H1 (cell line): ENCODE measurements at regions not wholly inside any gene's neighbourhood (a gene's known extent, or its start where the extent isn't known, plus 50 kb on each side); places are given as distances from the start of the nearest gene placed in this dataset.

Experiments used
- CTCF ChIA-PET: fragments of 300-600 bp; sonication (Branson Sonifier 250); formaldehyde crosslinking; loops from one replicate; lab custom pipeline; 2021; ENCODE audit not compliant: partially characterized antibody; lab: Charles Lee
- POLR2A ChIA-PET: fragments of 300-600 bp; sonication (Branson Sonifier 250); formaldehyde crosslinking; loops from one replicate; lab custom pipeline; 2021; ENCODE audit warnings: inconsistent platforms; ENCODE audit not compliant: partially characterized antibody; lab: Charles Lee
- DNase-seq, 2 experiments: peaks; one replicate each; pipeline versions ENCODE4 v3.0.0 to v3.0.0-alpha.2; 2010 to 2022; ENCODE audit warnings: low spot score in 2 of 2, low read depth in 1 of 2, mixed read lengths in 1 of 2
- FAIRE-seq: peaks from 2 replicates; lab custom pipeline; 2011; peaks lifted over from hg19 to GRCh38; lab: Jason Lieb, UNC
- H2AFZ ChIP-seq: 2 replicates; pipeline ENCODE4 v1.8.1; 2012; ENCODE audit warnings: low read length, inconsistent platforms
- H2AK5ac ChIP-seq: 2 replicates; pipeline ENCODE4 v1.6.1; 2013; ENCODE audit warnings: low read depth, low read length
- H2BK120ac ChIP-seq: replicated peaks from 2 replicates; pipeline ENCODE3; 2013; ENCODE audit warnings: low read depth, low read length, inconsistent platforms
- H2BK12ac ChIP-seq: 2 replicates; pipeline ENCODE4 v1.6.1; 2013; ENCODE audit warnings: low read depth, low read length
- H2BK15ac ChIP-seq: 2 replicates; pipeline ENCODE4 v1.6.1; 2013; ENCODE audit warnings: low read length
- H2BK20ac ChIP-seq: 2 replicates; pipeline ENCODE4 v1.6.1; 2013; ENCODE audit warnings: low read length
- H2BK5ac ChIP-seq: 2 replicates; pipeline ENCODE4 v1.6.1; 2013; ENCODE audit warnings: low read depth, low read length
- H3K14ac ChIP-seq: 2 replicates; pipeline ENCODE4 v1.6.1; 2013; ENCODE audit warnings: inconsistent platforms; ENCODE audit not compliant: insufficient read length
- H3K18ac ChIP-seq: 2 replicates; pipeline ENCODE4 v1.6.1; 2013; ENCODE audit warnings: low read length; ENCODE audit errors: extremely low read depth
- H3K23ac ChIP-seq: 2 replicates; pipeline ENCODE4 v1.6.1; 2013; ENCODE audit warnings: inconsistent platforms; ENCODE audit not compliant: insufficient read length
- H3K23me2 ChIP-seq: 2 replicates; pipeline ENCODE4 v1.6.1; 2013; ENCODE audit warnings: low read depth, low read length
- H3K27ac ChIP-seq: 2 replicates; pipeline ENCODE4 v1.6.1; 2011; ENCODE audit warnings: low read depth, low read length, inconsistent platforms
- H3K27me3 ChIP-seq, 4 experiments: replicated peaks in 1 of 4; 1 replicate in 1 of 4; 2 replicates in 3 of 4; pipeline versions ENCODE4 v1.6.1 to v1.8.1; 2011 to 2013; ENCODE audit warnings: low read length in 3 of 4, mild to moderate bottlenecking in 3 of 4, inconsistent platforms in 2 of 4, mixed read lengths in 2 of 4, moderate library complexity in 1 of 4; ENCODE audit not compliant: control insufficient read depth in 3 of 4, insufficient read depth in 3 of 4; ENCODE audit errors: extremely low read depth in 1 of 4
- H3K36me3 ChIP-seq, 4 experiments: 2 replicates each; pipeline versions ENCODE4 v1.6.1 to v1.8.1; 2011 to 2013; ENCODE audit warnings: mild to moderate bottlenecking in 4 of 4, low read length in 3 of 4, moderate library complexity in 2 of 4, control low read depth in 1 of 4, inconsistent platforms in 1 of 4; ENCODE audit not compliant: insufficient read depth in 4 of 4, control insufficient read depth in 2 of 4
- H3K4ac ChIP-seq: replicated peaks from 2 replicates; pipeline ENCODE3; 2013; ENCODE audit warnings: low read length, low read depth, mixed read lengths, inconsistent platforms; ENCODE audit not compliant: insufficient read length
- H3K4me1 ChIP-seq, 4 experiments: replicated peaks in 1 of 4; 1 replicate in 1 of 4; 2 replicates in 3 of 4; pipeline versions ENCODE4 v1.6.1 to v1.8.1; 2011 to 2013; ENCODE audit warnings: low read length in 3 of 4, inconsistent platforms in 2 of 4, mixed read lengths in 1 of 4; ENCODE audit not compliant: insufficient read depth in 4 of 4, control insufficient read depth in 3 of 4
- H3K4me2 ChIP-seq, 2 experiments: 2 replicates each; pipeline versions ENCODE4 v1.6.1 to v1.8.1; 2011 to 2013; ENCODE audit warnings: low read depth in 2 of 2, low read length in 2 of 2, control low read depth in 1 of 2, inconsistent platforms in 1 of 2, mild to moderate bottlenecking in 1 of 2; ENCODE audit not compliant: insufficient read depth in 1 of 2
- H3K4me3 ChIP-seq, 4 experiments: fragments of 200-600, 300-600 bp in 1 of 4; sonication (generic), shearing (Covaris generic), sonication (Bioruptor Twin) in 1 of 4; 2 replicates each; pipeline versions ENCODE4 v1.5.1 to v1.8.1; 2011 to 2016; ENCODE audit warnings: low read length in 4 of 4, low read depth in 3 of 4, control low read depth in 2 of 4, inconsistent platforms in 2 of 4, mild to moderate bottlenecking in 2 of 4, mixed read lengths in 1 of 4, moderate library complexity in 1 of 4; ENCODE audit not compliant: insufficient read depth in 2 of 4; ENCODE audit errors: extremely low read depth in 1 of 4
- H3K56ac ChIP-seq: replicated peaks from 2 replicates; pipeline ENCODE3; 2013; ENCODE audit warnings: low read depth, mild to moderate bottlenecking, mixed read lengths, low read length, inconsistent platforms; ENCODE audit not compliant: insufficient read length
- H3K79me1 ChIP-seq: 2 replicates; pipeline ENCODE4 v1.6.1; 2013; ENCODE audit warnings: low read depth, low read length, control low read depth
- H3K79me2 ChIP-seq, 2 experiments: 2 replicates each; pipeline versions ENCODE4 v1.6.1 to v1.8.1; 2012 to 2013; ENCODE audit warnings: low read length in 2 of 2, mild to moderate bottlenecking in 2 of 2, inconsistent platforms in 1 of 2; ENCODE audit not compliant: insufficient read depth in 2 of 2, control insufficient read depth in 1 of 2
- H3K9ac ChIP-seq, 4 experiments: replicated peaks in 1 of 4; 1 replicate in 1 of 4; 2 replicates in 3 of 4; pipeline versions ENCODE4 v1.6.1 to v1.8.1; 2011 to 2013; ENCODE audit warnings: low read depth in 3 of 4, low read length in 3 of 4, control low read depth in 2 of 4, mild to moderate bottlenecking in 2 of 4, moderate library complexity in 2 of 4, inconsistent platforms in 1 of 4; ENCODE audit errors: extremely low read depth in 1 of 4
- H3K9me3 ChIP-seq, 2 experiments: 2 replicates each; pipeline versions ENCODE4 v1.6.1 to v1.8.1; 2012 to 2013; ENCODE audit warnings: mild to moderate bottlenecking in 2 of 2, moderate library complexity in 2 of 2, control low read depth in 1 of 2, inconsistent platforms in 1 of 2, low read depth in 1 of 2, low read length in 1 of 2, mixed read lengths in 1 of 2; ENCODE audit not compliant: insufficient read depth in 2 of 2
- H4K20me1 ChIP-seq, 2 experiments: replicated peaks in 1 of 2; 2 replicates each; pipeline versions ENCODE3 to v1.8.1; 2011 to 2013; ENCODE audit warnings: inconsistent platforms in 2 of 2, low read length in 2 of 2, mild to moderate bottlenecking in 1 of 2; ENCODE audit not compliant: insufficient read depth in 2 of 2, control insufficient read depth in 1 of 2
- H4K5ac ChIP-seq: 2 replicates; pipeline ENCODE4 v1.6.1; 2013; ENCODE audit warnings: low read length, low read depth, mixed read lengths, inconsistent platforms; ENCODE audit not compliant: insufficient read length
- H4K8ac ChIP-seq: 2 replicates; pipeline ENCODE4 v1.8.0; 2013; ENCODE audit warnings: mild to moderate bottlenecking, moderate library complexity, low read length, inconsistent platforms; ENCODE audit not compliant: insufficient read depth; ENCODE audit errors: extremely low read depth
- H4K91ac ChIP-seq: replicated peaks from 2 replicates; pipeline ENCODE3; 2013; ENCODE audit warnings: low read length, mixed read lengths, inconsistent platforms; ENCODE audit not compliant: insufficient read length
- CEBPB ChIP-seq: IDR thresholded peaks from 2 replicates; pipeline ENCODE4 v1.6.1; 2012; ENCODE audit warnings: low read depth, low read length
- CREB1 ChIP-seq: IDR thresholded peaks from 2 replicates; pipeline ENCODE4 v1.6.1; 2012; ENCODE audit warnings: inconsistent platforms
- CTBP2 ChIP-seq: IDR thresholded peaks from 2 replicates; pipeline ENCODE4 v1.7.0; 2011; ENCODE audit warnings: borderline replicate concordance, mild to moderate bottlenecking, moderate library complexity, mixed read lengths, low read length; ENCODE audit not compliant: insufficient read depth, insufficient read length
- GABPA ChIP-seq: IDR thresholded peaks from 2 replicates; pipeline ENCODE4 v1.6.1; 2011; ENCODE audit warnings: mild to moderate bottlenecking, low read length, moderate library complexity, borderline replicate concordance; ENCODE audit not compliant: insufficient read depth
- JUND ChIP-seq: IDR thresholded peaks from 2 replicates; pipeline ENCODE4 v1.6.1; 2011; ENCODE audit warnings: mild to moderate bottlenecking, improper control_type of control experiment, low read length
- SAP30 ChIP-seq: fragments of 300-600 bp; sonication (generic); IDR thresholded peaks from 2 replicates; pipeline ENCODE4 v1.7.1; 2012; ENCODE audit warnings: low read length, moderate library complexity, mild to moderate bottlenecking, inconsistent platforms; ENCODE audit not compliant: insufficient read depth, insufficient replicate concordance
- SIN3A ChIP-seq, 2 experiments: IDR thresholded peaks in 1 of 2; conservative IDR thresholded peaks in 1 of 2; 2 replicates each; pipeline ENCODE4 v1.6.1; 2011 to 2012; ENCODE audit warnings: low read length in 2 of 2, improper control_type of control experiment in 1 of 2, low read depth in 1 of 2, mild to moderate bottlenecking in 1 of 2
- whole genome bisulfite sequencing, 2 experiments: shearing (Covaris generic) in 1 of 2; methylation state at CpG; one replicate each; pipeline versions ENCODE4 v1.1.6 to v1.1.7; 2013 to 2015; ENCODE audit warnings: low lambda C conversion rate in 2 of 2, mixed read lengths in 2 of 2, inconsistent platforms in 1 of 2, low coverage in 1 of 2, missing lambda C conversion rate in 1 of 2; ENCODE audit not compliant: insufficient replicate concordance in 2 of 2, insufficient coverage in 1 of 2, insufficient read length in 1 of 2; ENCODE audit errors: extremely low coverage in 1 of 2, missing lambda C conversion rate in 1 of 2; 5-methylcytosine and 5-hydroxymethylcytosine counted together

DNA sequence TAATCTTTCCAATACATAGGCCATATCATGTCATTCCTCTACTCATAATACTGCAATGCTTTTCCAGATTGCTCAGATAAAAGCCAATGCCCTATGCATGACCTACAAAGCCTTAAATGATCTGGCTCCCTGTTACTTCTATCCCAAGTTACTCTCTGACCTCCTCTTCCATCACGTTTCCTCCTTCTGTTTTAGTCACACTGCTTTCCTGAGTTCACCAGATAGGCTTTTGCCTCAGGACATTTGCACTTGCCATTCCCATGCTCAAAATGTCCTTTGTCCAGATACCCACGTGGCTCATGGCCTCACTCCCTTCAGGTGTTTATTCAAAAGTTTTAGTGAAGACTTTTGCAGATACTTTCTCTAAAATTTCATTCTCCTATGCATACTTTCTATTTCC, 138.7 kb upstream of the PRICKLE1 start:
- Histone ChIP-seq H2AFZ (no peak overlapping the region), H2BK12ac (no peak overlapping the region), H3K18ac (no peak overlapping the region), H2BK20ac (no peak overlapping the region), H2BK15ac (no peak overlapping the region), H3K9ac (no peak overlapping the region), H3K23me2 (no peaks in the 10 kb centered on the region), H4K91ac (no peak overlapping the region), H3K4me3 (no peak overlapping the region), H3K27ac (no peak overlapping the region), H3K79me2 (no peaks in the 10 kb centered on the region), H3K56ac (no peak overlapping the region), H3K27me3 (peaks cover 0 to under 1% (median 0%) of the 10 kb centered on the region in 4 experiments; a peak in 1 of 7 replicates), H4K5ac (no peak overlapping the region), H3K36me3 (peaks cover 0 to 5% (median 0%) of the 10 kb centered on the region in 4 experiments; a peak in 1 of 8 replicates), H4K8ac (no peak overlapping the region), H3K79me1 (no peaks in the 10 kb centered on the region), H2BK120ac (no peak overlapping the region), H4K20me1 (no peaks in the 10 kb centered on the region), H3K23ac (no peak overlapping the region), H3K4ac (no peak overlapping the region), H3K14ac (no peak overlapping the region), H3K4me2 (no peak overlapping the region), H2BK5ac (no peak overlapping the region), H2AK5ac (no peak overlapping the region), H3K4me1 (no peaks in the 10 kb centered on the region), H3K9me3 (peaks cover 19 to 21% of the 10 kb centered on the region in 2 experiments)
- DNase-seq, result no peak
- TF ChIP-seq SAP30, result no peak
- no peak for TF ChIP-seq CREB1
- TF ChIP-seq CTBP2, result no peak
- TF ChIP-seq SIN3A (conservative IDR thresholded peaks at IDR 0.05 in 1 of 2, IDR thresholded peaks at IDR 0.05 in 1 of 2; ENCODE audit: low read depth in 1 of 2, low read length in 2 of 2), result no peak
- TF ChIP-seq CEBPB, result no peak
- no peak for TF ChIP-seq JUND
- TF ChIP-seq GABPA, result no peak
- ChIA-PET CTCF (no interaction called here), POLR2A (no interaction called here)
- no peak for FAIRE-seq
- WGBS, 2 experiments, result 75% methylated on average over 2 of the region's 2 CpGs; no CpG with 5 or more reads in 1 of the 2 experiments
